ENCODE measurements at regions not wholly inside any gene's neighbourhood (a gene's known extent, or its start where the extent isn't known, plus 50 kb on each side); places are given as distances from the start of the nearest gene placed in this dataset.
"Not testable (repeated sequence)": the region's sequence is repeated elsewhere in the genome, so short reads cannot be mapped to it uniquely, and the experiment has no call there.

GRCh38 chr1:19024532-19024931 lies 68.1 kb upstream of the IFFO2 start:
- DNase-seq (ENCODE audit: low read depth) = no peak

- DNase-seq (ENCODE audit: low read depth) = no peak
These were observed 67.3 kb upstream of the IFFO2 start for GRCh38 chr1:19023787-19024186.

- no peak for DNase-seq (ENCODE audit: low read depth)
These were observed 65.4 kb upstream of the IFFO2 start for GRCh38 chr1:19021845-19022244.

DNA sequence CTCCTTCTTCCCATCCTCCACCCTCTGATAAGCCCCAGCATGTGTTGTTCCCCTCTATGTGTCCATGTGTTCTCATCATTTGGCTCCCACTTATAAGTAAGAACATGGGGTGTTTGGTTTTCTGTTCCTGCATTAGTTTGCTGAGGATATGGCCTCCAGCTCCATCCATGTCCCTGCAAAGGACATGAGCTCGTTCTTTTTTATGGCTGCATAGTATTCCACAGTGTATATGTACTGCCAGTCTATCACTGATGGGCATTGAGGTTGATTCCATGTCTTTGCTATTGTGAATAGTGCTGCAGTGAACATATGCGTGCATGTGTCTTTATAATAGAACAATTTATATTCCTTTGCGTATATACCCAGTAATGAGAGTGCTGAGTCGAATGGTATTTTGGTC lies 62.8 kb upstream of the IFFO2 start:
- DNase-seq (ENCODE audit: low read depth) = not testable (repeated sequence)

GRCh38 chr1:19015476-19015875 lies 59.0 kb upstream of the IFFO2 start:
- no peak for DNase-seq (ENCODE audit: low read depth)

- DNase-seq (ENCODE audit: low read depth) = no peak
These were observed 58.3 kb upstream of the IFFO2 start for GRCh38 chr1:19014765-19015164.

DNA sequence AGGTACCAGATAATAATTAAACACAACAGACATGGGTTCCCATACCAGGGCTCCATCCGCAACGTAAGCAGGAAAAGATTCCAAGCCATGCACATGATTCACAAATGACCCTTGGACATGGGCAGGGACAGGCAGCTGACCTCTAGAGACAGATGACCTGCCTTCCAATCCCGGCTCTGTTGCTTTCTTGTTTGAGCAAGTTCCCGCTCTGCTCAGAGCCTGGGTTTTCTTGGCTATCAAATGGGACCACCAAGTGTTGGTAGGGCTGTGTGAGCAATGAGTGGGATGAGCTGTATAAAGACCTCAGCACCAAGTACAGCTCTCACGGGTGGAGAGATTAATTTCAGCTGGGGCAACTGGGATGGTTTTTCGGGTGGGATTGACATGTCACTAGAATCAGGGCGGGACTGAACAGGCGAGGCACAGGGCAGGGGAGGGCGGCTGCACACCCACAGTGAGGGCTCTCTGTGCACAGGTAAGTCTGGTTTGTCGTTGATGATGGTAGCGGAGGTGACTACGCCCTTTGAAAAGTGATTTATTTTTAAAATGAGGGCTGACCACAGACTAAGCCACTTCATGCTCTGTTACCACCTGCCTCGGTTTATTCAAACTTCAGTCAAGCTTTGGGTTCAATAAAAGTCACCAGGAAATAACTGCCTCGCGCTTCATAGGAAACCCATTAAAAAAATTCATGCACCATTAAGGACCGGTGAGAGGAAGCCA lies 57.5 kb upstream of the IFFO2 start:
- no peak for DNase-seq (ENCODE audit: low read depth)

- no peak for DNase-seq (ENCODE audit: low read depth)
These were observed 55.4 kb upstream of the IFFO2 start for GRCh38 chr1:19011845-19012231.

DNA sequence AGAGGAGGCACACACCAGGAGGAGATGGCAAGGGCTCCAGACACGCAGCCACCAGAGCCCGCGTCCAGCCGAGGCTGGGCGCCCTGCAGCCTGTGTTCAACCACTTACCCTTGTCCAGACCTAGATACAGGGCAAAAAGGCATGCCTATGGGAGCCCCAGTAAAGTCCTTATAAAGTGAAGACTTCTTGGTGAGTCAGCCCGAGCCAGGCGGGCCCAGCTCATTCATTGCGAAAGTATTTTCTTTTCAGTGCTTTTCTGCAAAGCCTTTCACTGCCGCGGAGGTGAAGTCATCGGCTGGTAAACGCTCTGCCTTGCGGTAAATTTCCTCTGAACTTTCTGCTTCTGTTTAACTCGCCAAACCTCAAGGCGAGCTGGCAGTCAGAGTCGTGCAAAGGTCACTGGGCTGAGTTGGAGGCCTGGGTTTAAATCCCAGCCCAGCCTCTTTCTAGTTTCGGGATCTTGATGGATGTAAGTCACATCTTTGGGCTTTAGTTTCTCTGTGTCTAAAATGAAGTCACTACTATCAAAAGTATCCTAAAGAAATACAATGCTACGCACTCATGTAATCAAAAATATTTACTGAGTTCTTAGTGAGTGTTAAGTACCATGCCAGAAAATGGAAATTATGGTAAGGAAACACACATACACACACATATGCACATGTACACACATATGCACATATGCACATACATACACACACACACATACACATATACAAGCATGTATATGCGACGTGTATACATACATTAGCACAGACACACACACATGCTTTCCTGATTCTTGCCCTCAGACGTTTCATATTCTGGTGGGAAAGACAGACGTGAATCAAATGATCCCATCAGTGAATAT lies 54.7 kb upstream of the IFFO2 start:
- peak; percentile 94 for DNase-seq (ENCODE audit: low read depth)

DNA sequence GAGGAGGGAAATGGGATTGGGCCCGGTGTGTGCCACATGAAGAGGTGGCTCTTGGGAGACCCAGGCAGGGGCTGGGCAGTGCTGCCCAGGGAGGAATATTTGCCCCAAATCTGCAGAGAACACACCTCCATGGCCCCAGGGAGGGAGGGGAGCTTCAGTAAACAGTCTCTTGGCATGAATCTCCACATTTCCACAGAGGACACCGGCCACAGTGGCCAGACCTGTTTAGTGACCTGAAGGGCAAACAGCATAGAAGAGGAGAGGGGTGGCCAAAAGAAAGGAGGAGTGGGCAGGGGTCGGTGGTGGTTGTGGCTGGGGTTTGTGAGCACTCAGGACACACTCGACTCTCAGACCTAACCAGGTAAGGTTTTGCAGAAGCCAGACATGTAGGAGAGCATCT lies 54.0 kb upstream of the IFFO2 start:
- no peak for DNase-seq (ENCODE audit: low read depth)

DNA sequence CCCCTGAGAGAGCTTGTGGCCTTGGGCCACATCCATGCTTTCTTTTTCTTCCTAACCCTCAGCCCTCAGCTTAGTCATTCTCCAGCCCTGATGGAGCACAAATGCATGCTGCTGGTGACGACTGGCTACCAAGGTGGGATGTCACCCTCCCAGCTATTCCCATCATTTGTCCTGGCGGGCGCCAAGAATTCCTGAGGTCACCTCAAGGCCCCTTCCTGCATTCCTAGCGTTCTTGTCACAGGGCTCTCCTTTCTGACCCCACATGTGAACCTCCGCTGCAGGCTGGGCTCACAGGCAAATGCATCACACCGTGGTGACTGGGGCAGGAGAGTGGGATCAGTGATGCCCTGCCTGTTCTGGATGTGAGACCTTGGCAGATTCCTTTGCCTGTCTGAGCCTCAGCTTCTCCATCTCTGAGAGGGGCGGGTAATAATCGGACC lies 53.4 kb upstream of the IFFO2 start:
- DNase-seq (ENCODE audit: low read depth) = peak; percentile 75

- DNase-seq (ENCODE audit: low read depth) = no peak
These were observed 52.8 kb upstream of the IFFO2 start for GRCh38 chr1:19009126-19009881.

DNA sequence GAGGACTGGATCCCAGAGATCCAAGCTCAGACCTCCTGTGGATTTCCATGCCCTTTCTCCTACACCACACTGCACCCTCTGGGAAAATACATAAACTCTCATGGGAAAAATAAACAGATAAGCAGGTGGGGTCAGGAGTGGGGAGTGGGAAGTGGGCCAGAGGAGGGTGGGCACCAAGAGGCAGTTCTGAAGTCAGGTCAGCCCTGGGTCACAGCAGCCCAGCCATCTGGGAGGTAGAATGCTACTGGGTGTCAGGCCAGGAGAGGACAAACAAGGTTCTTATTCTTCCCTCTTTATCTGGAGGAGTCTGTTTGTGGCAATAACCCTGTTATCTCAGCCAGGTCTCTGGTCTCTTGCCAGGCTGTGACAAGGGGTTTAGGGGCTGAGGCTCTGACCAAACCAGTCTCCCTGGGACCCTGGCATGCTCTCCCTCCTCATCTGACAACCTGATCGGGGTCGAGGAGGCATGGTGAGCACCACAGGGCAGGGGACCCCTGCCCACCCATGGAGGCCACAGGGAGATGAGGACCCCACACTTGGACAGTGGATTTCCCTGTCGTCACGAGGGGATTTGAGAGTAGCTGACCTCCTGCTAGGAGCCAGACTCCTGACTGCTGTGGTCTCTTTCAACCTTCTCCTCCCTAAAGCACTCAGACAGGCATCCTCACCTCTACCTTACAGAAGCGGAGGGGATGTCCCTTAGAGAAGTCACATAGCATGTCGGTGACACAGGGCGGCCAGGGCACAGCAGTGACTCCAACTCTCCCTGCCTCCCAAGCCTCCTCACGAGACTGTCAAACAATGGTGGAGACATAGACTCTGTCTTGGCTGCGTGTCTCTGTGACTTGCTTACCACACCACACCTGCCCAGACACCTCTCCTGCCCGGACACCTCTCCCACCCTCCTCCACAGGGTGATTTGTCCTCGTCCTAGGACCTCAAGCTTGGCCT lies 51.3 kb upstream of the IFFO2 start:
- DNase-seq (ENCODE audit: low read depth) = no peak

DNA sequence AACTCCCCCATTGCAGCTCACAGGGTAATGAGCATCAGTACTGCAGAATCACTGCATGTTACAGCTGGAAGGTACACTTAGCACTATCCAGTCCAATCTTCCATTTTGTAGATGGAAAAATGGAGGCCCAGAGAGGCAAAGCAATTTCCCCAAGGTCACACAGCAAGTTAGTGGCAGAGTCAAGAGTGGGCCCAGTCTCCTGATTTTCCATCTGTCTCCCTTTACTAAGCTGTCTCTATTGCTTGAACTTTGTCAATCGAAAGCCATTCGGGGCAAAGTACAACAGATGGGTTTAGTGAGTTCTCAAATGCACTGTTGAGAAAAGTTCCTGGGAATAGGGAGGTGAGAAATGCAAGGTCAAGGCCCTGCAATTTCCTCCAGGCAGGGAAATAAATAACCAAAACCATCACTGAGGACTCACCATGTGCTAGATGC lies 50.4 kb upstream of the IFFO2 start:
- DNase-seq (ENCODE audit: low read depth) = no peak
